Breast epithelium (tissue), 3 donors: ENCODE measurements at regions not wholly inside any gene's neighbourhood (a gene's known extent, or its start where the extent isn't known, plus 50 kb on each side); places are given as distances from the start of the nearest gene placed in this dataset.

Source experiments
- POLR2A ChIP-seq: fragments of 450-650 bp; IDR thresholded peaks from one replicate; pipeline ENCODE4 v1.6.1; 2016; ENCODE audit warnings: antibody characterized with exemption, mild to moderate bottlenecking, moderate library complexity
- POLR2AphosphoS5 ChIP-seq, 3 donors: sonication (generic); formaldehyde crosslinking; IDR thresholded peaks; one replicate each; pipeline ENCODE4 v1.6.1; 2017; ENCODE audit warnings: antibody characterized with exemption in 3 of 3
- TF ChIP-seq, protein P1 (sequence below), 3 donors: fragments of 450-650 bp; IDR thresholded peaks; one replicate each; pipeline ENCODE4 v1.5.1; 2016 to 2017; ENCODE audit warnings: antibody characterized with exemption in 3 of 3, mild to moderate bottlenecking in 3 of 3, moderate library complexity in 3 of 3

- TF ChIP-seq, protein P1, sequence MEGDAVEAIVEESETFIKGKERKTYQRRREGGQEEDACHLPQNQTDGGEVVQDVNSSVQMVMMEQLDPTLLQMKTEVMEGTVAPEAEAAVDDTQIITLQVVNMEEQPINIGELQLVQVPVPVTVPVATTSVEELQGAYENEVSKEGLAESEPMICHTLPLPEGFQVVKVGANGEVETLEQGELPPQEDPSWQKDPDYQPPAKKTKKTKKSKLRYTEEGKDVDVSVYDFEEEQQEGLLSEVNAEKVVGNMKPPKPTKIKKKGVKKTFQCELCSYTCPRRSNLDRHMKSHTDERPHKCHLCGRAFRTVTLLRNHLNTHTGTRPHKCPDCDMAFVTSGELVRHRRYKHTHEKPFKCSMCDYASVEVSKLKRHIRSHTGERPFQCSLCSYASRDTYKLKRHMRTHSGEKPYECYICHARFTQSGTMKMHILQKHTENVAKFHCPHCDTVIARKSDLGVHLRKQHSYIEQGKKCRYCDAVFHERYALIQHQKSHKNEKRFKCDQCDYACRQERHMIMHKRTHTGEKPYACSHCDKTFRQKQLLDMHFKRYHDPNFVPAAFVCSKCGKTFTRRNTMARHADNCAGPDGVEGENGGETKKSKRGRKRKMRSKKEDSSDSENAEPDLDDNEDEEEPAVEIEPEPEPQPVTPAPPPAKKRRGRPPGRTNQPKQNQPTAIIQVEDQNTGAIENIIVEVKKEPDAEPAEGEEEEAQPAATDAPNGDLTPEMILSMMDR (IDR thresholded peaks at IDR 0.05): no peak
- TF ChIP-seq POLR2A: no peak
- no peak for TF ChIP-seq POLR2AphosphoS5 (IDR thresholded peaks at IDR 0.05)
Measured at GRCh38 chr9:99622679-99623078, 199.0 kb upstream of the NR4A3 start.
